Occipital lobe (tissue), 1 donor: ENCODE measurements at regions not wholly inside any gene's neighbourhood (a gene's known extent, or its start where the extent isn't known, plus 50 kb on each side); places are given as distances from the start of the nearest gene placed in this dataset.
"Not testable (repeated sequence)": the region's sequence is repeated elsewhere in the genome, so short reads cannot be mapped to it uniquely, and the experiment has no call there.

Experiments
- DNase-seq: peaks from one replicate; lab custom pipeline; 2025; lab: John Stamatoyannopoulos, UW

DNA sequence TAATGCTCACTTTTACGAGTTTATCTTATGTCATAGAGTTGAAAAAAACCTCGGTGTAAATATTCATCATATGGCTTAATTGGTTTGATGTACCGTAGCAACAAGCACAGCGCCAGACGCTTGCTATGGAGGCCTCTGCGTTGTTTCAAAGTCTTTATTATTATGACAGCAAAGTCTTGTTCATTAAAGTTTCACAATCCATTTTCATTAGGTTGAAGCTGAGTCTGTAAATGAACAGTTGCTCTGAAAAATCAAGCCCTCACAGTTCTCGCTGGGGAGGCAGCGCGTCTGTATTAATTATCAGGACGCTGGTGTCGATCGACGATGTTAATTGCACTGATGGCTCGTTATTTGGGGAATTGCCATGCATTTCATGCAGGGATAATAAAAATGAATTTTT is 185.6 kb downstream of the INSC start:
- no peak for DNase-seq

DNA sequence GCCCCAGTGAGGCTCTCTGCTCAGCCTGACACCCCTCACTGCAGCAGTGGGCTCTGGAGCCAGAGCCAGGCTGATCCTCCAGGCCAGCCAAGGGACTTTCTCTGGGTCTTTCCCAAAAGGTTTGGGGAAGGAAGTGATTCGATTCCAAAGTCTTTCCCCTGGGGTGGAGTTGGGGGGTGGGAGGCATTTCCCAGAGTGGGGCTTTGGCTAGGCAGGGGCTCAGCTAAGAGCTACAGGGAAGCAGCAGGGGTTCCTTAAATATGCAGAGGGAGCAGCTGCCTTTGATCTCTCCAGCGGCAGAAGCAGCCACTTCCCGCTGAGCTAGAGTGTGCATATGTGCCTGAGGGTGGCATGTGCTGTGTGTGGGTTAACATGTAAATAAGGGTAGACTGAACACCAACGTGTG is 192.9 kb downstream of the INSC start:
- no peak for DNase-seq

DNA sequence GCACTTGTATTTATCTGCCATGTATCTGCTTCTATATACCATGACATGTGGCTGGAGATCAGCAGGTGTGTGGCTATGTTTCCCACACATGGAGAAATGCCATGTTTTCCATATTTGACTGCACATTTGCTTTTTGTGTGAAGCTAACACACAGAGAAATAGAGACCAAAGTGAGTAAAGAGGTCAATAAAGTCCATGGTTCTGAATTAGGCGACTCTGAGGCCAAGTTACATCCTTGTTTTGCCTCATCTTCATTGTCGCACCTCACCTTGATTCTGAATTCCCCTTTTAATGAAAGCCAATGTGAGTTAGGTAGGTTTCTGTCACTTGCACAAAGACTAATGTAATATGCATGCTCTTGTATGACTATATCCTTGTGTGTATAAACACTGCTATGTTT is 194.1 kb downstream of the INSC start:
- DNase-seq, result no peak

DNA sequence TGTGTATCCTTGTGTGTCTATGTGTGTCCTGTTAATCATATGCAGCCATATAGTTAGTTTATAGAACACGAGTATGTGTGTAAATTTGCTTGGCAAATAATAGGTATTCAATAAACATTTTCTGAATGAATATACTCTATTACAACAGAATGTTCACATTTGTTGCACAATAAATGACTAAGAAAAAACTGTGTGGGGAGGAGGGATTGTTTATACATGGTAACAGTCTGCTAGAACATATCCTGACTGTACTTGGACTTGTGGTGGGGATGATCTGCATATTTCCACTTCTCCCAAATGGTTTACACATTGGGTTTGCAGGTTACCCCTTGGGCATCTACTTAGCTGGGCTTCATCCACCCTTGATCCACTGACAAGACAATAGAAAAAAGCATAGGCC is 194.6 kb downstream of the INSC start:
- DNase-seq, result no peak

DNA sequence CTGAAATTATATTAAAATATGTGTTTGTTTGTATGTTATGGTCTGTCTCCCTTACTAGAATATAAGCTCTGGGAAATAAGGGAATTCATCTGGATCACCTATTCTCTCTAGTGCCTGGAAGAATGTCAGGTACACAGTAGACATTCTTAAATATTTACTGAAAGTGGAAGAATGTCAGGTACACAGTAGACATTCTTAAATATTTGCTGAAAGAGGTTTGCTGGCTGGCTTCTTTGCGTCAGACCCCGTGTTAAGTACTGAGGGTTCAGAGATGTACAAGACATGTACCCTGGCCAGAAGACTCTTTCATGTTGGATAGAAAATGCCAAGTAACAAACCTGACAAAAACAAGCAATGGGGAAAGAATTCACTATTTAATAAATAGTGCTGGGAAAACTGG is 199.1 kb downstream of the INSC start:
- DNase-seq, result no peak

DNA sequence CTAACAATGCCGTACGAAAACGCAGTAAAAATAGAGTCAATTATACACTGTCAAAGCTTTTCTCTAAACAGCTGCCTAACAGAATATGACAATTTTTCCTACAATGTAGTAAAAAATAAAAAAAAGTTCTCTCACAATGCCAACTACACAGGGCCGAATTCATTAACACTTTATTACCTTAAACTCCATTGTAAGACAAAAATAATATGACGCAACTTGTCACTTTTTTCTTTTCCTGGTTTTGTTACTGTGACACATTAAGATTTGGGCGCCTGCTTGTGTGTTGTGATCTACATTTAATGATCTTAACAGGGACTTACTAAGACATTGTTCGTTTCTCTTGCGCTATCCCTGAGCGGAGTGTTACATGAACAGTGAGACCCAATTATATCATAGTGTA is 204.1 kb downstream of the INSC start:
- DNase-seq, result no peak

DNA sequence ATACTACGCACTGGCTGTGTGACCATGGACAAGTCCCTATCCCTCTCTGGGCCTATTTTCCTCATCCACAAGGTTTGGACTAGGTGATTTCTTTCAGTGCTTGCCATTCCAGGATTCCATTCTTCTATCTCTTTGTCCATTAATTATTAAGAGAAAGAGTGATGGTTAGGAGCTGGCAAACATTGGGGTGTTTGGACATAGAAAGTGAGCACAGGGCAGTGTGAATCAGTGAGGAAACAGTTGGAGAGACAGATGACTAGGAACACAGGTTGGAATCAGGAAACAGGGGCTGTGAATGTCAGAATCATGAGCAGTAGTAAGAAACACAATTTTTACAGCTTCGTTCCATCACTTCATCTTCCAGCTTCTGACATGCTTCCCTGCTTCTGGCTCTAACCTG is 211.8 kb downstream of the INSC start:
- no peak for DNase-seq

DNA sequence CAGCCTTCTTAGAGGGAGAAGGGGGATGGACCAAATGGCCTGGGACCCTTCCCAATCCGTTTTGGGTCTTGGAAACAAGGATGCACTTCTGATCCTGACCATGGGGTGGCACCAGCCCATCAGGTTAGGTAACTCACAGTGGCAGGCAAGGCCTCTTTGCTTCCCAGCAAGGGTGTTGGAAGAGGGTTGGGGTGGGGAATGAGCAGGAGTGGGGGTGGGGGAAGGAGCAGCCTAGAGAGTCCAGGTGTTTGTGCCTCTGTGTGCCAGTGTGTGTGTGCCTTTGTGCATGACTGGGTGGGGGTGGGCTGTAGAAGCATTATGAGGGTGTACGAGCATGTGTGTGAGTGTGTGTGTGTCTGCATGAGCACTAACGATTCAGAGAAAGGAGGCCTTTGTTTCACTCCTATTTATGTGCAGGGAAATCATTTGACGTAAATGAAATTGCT is 213.1 kb downstream of the INSC start:
- no peak for DNase-seq

DNA sequence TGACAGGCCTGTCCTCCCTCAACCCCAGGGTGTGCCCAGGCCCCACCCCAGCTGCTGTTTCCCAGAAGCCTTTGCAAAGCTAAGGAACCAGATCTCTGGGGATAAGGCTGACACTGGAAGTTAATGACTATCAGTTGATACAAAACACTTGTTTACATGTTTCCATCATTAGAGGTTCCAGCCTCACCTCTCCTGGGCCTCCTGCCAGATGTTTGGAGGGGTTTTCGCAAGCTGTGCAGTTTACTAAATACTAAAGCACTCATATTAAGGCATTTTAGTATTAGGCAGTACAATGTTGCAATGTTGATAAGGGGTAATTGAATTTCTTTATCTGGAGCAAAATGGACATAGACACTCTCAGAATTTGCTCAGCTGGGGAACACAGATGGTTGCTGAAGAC is 218.7 kb downstream of the INSC start:
- no peak for DNase-seq

DNA sequence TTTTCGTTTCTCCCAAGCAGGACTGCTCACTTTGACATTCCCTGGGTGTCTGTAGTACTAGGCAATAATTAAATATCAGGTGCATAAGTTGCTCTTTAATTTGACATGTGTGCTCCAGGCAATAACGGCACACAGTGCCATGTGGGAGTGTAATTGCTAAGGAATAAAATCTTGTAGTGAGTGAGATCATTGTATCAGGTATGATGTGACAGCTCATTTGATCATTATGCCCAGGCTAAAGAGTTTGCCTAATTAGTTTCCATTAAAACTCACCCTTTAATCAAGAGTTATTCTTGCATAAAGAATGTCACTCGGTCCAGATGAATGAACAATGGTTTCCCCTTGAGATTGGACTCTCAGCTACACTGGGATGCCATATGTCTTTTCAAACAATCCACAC is 220.0 kb downstream of the INSC start:
- no peak for DNase-seq

DNA sequence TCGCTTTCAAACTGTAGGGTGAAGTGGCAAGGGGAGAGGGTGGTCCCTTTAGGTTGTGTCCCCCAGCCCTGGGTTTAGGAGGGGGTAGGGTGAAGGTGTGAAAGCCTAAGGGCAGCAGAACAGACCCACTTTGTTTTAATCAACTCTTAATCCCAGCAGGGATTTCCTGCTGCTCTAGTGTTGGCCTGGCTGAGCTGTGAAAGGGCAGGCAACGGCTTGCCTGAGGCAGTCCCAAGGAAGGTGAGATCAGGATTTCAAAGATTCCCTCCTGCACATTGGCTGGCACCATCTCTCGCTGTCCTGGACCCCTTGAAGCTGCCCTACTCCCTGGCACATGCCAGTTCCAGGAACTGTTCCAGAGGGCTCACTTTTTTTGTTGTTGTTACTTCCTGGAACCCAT is 221.3 kb downstream of the INSC start:
- DNase-seq, result no peak

DNA sequence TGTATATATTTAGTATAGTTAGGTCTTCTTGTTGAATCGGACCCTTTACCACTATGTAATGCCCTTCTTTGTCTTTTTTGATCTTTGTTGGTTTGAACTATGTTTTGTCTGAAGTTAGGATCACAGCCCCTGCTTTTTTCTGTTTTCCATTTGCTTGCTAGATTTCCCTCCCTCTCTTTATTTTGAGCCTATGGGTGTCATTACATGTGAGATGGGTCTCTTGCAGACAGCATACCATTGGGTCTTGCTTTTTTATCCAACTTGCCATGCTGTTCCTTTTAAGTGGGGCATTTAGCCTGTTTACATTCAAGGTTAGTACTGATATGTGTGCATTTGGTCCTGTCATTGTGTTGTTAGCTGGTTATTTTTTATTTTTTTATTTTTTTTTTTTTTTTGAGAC is 224.6 kb downstream of the INSC start:
- DNase-seq, result no peak

DNA sequence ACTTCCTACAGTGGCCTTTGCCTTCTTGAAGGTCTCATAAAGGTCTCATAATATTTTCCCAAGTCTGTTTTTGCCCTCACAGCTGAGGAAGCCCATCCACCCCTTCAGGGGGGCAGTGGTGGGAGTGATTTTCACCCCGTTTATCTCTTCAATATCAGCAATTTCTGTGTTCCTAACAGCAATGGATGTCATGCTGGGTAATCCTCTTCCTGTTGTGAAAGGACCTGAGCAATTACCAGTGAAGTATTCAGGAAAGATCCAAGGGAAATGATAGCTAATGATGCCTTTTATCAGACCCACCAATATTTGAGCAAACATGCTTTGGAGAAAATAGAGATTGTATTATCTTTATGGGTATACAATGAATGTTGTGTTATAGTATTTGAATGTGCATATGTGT is 226.9 kb downstream of the INSC start:
- no peak for DNase-seq

DNA sequence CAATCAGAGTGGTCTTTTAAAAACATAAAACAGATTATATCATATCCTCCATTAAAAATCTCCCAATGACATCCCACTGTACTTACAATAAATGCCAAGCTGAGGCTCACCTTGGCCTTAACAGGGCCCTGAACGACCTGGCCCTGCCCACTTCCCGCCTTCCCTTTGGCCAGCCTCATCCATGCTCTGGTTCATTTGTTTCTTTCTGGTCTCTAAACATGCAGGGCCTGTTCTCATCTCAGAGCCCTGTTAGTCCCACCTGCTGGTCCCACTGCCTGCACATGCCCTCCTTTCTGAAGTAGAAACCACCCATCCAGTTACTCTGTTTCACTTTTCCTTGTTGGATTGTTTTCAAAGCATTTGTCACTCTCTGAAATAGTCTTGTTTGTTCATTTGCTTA is 227.4 kb downstream of the INSC start:
- DNase-seq, result no peak

DNA sequence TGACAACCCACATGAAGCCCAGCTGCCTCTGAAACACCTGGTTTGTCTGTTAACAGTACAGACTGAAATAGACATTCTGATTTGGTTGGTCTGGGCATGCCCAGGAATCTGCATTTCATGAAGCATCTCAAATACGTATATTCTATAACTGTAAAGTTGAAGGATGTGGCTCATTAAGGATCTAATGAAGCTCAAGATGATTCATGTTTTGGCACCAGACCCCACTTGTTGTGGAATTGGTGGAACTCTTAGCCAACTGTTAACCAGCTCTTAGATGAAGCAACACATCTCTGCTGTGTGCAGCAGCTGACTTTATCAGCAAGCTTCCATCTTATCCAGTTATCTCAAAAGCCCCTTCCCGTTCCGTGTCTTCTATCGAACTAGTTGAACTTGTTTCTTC is 232.2 kb downstream of the INSC start:
- DNase-seq, result no peak

DNA sequence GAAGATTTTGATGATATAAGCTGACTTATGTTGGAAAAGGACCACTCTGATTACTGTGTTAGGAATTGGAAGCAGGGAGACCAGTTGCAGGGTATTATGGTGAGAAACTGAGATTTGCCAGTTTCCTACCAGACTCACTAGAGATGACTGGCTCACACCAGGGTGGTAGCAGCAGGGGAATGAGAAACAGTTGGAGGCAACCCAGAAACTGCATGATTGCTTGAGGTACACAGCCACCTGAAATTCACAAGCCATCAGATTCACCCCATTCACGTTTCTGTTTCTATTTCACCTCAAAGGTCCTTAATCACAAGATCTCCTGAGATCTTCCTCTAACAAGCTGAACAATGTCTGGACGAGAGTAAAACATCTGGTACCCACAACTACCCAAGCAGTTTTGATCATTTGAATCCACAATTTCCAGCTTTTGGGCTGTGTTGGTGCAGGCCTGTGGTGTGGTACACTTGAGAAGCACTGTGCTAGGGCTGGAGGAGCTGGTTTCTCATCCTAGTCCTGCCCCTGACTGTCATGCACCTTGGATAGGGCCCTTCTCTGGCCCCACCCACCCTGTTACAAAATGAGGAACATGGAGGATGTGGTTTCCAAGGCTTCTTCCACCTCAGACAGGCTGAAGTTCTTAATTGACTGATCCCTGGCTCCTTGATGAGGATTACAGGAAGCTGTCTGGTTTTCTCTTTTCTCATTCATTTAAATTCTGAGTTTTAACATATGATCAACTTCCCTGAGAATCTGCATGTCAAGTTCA is 233.4 kb downstream of the INSC start:
- no peak for DNase-seq

DNA sequence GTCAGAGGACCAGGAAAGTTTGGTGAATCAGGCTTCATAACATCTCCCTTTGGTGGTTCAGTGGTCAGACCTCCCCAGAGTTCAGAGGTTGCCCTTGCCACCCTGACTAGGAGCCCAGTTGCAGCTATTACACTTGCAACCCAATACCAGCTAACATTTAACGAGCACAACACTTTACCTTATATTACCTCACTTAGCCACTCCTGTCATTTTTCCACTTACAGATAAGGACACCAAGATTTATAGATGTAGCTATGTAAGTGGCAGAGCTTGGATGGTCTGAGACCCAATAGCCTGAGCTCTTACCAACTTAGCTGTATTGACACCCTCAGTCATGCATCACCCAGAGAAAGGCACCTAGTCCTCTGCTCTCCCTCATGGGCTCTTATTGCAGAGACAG is 234.7 kb downstream of the INSC start:
- DNase-seq, result no peak

DNA sequence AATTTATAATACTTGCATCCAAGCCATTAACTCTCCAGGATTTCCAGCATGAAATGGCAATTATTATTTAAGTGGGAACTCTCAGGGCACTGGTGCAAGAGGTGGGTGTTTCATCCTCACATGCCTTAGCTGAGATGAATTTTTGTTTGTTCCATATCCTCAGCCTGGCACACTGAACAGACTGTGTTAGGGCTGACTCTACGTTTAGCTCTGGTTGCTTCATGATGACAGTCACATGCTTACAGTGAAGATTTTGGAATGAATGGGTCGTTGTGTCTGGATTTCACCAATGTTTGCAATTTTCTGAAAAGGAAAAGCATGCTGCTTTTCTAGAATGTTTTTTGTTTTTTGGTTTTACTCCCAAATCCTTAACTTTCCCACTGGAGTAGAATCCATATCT is 246.6 kb downstream of the INSC start:
- no peak for DNase-seq

DNA sequence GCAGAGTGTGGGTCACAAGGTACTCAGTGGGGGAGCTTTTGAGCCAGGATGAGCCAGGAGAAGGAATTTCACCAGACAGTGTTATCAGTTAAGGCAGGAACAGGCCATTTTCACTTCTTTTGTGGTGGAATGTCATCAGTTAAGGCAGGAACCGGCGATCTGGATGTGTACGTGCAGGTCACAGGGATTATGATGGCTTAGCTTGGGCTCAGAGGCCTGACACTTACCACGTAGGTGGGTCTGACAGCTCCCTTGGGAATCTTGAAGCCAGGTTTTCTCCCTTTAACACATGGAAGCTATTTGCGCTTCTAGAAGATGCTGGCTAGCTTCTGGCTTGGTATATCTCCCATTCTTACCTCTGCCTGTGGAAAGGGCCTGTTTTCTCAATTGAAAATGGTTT is 250.6 kb downstream of the INSC start:
- DNase-seq, result not testable (repeated sequence)

DNA sequence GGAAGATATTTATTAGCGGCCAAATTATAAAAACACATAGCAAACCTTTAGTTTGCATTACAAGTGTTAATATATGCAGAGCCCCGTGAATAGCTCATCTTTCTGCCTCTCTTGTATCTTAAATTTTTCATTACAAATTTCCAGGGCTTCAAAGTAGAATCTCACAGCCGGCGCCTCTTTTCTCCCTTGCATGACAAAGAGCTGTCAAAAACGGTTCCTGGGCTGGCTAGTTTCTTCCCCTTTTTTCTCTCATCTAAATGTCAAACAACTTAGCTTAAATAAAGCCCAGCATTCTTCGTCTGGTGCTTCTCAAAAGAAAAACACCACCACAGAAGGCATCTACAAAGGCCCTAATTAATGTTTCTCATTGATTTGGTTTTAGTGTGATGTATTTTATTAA is 253.0 kb downstream of the INSC start:
- DNase-seq, result no peak

DNA sequence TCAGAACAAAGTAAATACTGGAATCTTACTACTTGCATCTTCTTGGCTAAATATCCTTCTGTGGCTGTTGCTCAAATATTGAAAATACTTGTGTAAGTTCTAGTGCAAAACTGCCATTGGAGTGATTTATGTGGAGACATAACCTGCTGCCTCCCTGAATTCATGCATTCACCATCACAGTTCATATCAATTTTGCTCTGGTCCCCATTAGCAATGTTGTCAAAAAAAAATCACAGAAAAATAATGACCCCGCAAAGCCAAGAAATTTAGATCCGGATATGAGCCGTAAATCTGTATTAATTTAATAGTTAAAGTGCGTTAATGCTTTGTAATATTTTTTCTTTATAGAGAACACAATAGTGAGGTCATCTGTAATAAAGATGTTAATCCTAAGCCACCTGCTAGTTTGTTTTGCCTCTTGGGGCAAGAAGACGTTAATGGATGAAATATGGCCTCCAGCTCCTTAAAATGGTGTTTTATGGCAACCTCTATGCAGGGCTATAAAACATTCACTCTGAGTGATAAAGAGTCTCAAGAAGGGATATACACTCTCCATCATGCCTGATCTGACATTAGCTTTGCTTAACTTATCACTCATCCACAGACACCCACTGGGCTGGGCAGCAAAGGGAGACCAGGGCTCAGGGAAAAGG is 255.9 kb downstream of the INSC start:
- no peak for DNase-seq

DNA sequence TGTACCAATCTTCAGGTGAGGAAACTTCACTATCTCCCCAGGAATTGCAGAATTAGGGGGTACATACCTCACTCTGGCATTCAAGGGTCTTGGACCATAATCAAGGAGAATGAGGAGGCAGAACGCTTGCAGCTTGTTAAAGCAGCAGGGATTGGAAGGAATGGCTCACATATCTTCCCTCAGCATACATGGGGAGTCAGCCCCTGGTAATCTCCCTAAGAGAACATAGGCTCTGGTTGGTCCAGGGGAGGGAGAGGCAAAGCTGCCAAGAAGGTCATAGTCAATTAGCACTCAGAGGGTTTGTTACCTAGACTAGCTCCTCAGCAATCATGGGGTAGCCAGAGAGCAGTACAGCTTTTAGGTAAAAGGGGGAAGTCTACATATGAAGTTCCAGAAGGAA is 256.8 kb downstream of the INSC start:
- no peak for DNase-seq

DNA sequence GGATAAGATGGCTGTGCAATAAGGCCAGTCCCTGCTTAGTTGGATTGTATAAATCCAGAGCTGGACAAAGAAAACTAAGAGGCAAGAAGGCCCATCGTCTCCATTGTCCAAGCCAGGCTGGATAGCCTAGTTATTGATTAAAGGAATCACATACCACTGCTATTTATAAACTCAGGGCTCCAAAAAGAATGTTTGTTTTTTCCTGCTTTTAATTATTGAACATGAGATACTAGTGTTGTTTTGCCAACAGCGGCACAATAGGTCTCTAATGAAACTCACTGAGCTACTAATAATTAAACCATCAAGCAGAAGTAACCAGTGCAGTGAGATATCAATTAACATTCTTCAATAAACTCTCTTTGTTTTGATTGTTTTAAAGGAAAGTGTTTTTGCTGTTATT is 259.7 kb downstream of the INSC start:
- DNase-seq, result no peak

DNA sequence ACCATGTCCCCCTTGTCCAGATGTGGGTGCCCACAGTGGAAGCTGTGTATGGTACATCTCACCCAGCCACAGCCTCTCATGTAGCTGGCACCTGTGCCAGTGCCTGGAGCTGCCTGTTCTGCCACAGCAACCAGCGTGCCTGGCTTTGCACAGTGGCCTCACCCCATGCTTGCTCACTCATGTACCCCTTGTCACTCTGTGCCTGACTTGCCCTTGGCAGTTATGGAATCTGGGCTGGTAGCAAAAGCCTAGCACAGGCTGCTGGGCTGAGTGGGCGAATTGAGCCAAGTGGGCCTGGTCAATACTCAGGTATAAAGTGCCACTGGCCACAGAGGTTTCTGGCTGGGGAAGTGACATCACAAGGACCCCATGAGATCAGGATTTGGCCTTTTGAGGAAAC is 264.2 kb downstream of the INSC start:
- DNase-seq, result no peak
